Hepatocyte (in vitro differentiated cells): ENCODE measurements at regions not wholly inside any gene's neighbourhood (a gene's known extent, or its start where the extent isn't known, plus 50 kb on each side); places are given as distances from the start of the nearest gene placed in this dataset.

Experiments
- EZH2 ChIP-seq: fragments of 200-600 bp; sonication (generic); IDR thresholded peaks from 2 replicates; pipeline ENCODE4 v1.6.1; 2016; ENCODE audit warnings: antibody characterized with exemption, mild to moderate bottlenecking, borderline replicate concordance
- EZH2phosphoT487 ChIP-seq: fragments of 200-600 bp; sonication (generic); IDR thresholded peaks from one replicate; pipeline ENCODE4 v1.6.1; 2018; ENCODE audit warnings: antibody characterized with exemption, mild to moderate bottlenecking, low read depth, moderate library complexity; ENCODE audit not compliant: unreplicated experiment, severe bottlenecking
- TF ChIP-seq, protein P1 (sequence below): fragments of 200-600 bp; sonication (generic); IDR thresholded peaks from 2 replicates; pipeline ENCODE4 v1.5.1; 2016; ENCODE audit warnings: antibody characterized with exemption, mild to moderate bottlenecking; ENCODE audit not compliant: poor library complexity

DNA sequence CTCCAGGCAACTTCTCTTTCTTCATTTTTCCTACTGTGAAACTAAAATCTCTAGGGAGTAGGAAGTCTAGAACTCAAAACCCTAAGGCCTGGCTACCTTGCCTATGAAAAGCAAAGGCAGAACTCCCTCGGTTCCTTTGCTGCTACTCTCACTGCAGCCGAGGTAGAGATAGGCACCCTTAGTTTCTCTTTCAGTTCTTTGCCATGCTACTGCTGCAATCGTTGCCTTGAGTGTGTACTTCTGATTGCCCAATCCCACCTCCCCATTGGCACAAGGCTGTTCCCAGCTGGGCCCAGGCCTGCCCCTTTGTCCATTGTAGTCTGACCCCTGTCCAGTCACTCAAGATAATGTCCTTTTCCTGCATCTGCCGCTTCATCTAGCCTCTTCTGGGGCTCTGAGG, 92.3 kb upstream of the MRPS22 start:
- TF ChIP-seq, protein P1, sequence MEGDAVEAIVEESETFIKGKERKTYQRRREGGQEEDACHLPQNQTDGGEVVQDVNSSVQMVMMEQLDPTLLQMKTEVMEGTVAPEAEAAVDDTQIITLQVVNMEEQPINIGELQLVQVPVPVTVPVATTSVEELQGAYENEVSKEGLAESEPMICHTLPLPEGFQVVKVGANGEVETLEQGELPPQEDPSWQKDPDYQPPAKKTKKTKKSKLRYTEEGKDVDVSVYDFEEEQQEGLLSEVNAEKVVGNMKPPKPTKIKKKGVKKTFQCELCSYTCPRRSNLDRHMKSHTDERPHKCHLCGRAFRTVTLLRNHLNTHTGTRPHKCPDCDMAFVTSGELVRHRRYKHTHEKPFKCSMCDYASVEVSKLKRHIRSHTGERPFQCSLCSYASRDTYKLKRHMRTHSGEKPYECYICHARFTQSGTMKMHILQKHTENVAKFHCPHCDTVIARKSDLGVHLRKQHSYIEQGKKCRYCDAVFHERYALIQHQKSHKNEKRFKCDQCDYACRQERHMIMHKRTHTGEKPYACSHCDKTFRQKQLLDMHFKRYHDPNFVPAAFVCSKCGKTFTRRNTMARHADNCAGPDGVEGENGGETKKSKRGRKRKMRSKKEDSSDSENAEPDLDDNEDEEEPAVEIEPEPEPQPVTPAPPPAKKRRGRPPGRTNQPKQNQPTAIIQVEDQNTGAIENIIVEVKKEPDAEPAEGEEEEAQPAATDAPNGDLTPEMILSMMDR = no peak
- TF ChIP-seq EZH2phosphoT487 = no peak
- TF ChIP-seq EZH2 = no peak
